ENCODE measurements at regions not wholly inside any gene's neighbourhood (a gene's known extent, or its start where the extent isn't known, plus 50 kb on each side); places are given as distances from the start of the nearest gene placed in this dataset.
"Not testable (repeated sequence)": the region's sequence is repeated elsewhere in the genome, so short reads cannot be mapped to it uniquely, and the experiment has no call there.

DNA sequence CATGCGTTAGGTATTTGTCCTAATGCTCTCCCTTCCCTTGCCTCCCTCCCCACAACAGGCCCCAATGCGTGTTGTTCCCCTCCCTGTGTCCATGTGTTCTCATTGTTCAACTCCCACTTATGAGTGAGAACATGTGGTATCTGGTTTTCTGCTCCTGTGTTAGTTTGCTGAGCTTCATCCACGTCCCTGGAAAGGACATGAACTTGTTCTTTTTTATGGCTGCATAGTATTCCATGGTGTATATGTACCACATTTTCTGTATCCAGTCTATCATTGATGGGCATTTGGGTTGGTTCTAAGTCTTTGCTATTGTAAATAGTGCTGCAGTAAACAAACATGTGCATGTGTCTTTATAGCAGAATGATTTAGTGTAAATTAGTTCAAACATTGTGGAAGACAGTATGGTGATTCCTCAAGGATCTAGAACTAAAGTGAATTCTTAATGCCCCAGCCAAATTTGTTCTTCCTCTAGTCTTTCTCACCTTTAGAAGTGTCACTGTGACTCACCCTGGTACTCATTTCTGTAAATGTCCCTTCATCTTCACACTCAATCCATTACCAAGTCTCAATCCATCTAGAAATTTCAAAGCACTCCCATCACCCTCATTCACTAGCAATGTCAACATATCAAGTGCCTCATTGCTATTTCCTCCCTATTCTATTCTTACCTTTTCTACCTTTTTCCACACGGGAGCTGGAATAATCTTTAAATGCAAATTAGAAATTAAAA, 123.9 kb downstream of the MREG start:
- not testable (repeated sequence) for DNase-seq (ENCODE audit: low read depth in 2 of 2)

- no peak for DNase-seq (ENCODE audit: low read depth in 2 of 2)
These were observed 124.7 kb downstream of the MREG start for GRCh38 chr2:215888680-215889079.

DNA sequence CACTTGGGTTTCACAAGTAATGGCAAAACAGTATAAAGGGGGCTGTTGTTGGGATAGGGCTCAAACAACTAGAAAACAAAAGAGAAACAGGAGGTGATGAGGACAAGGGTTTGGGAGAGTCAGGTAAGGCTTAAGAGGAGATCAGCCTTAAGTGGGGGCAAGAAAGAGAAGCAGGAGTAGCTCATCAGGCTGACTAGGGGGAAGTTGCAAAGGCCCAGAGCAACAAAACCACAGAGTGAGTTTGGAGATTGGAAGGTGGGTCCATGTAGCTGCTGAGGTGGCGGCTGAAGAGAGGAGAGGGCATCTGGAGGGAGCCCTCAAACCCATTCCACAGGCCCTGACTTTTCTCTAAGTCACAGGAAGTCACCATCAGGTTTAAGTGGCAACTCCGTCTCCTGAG, 126.0 kb downstream of the MREG start:
- DNase-seq (ENCODE audit: low read depth in 2 of 2): no peak

DNA sequence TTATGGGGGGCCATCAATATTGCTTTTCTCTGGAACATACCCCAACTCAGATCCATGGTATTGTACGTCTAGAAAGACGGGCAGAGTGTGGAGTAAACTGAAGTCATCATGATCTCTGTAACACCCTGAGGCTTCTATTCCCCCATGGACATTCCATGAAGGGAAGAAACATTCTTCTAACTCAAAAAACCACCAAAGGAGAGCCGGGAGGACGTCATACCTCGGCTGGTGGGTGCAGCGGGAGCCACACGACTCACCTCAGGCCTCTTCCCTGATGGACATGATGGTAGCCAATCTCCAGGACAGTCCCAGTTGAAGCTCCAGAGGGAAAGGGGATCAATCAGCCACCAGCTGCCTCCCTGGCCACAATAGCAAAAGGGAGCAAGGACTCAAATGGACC, 127.3 kb downstream of the MREG start:
- no peak for DNase-seq (ENCODE audit: low read depth in 2 of 2)

- no peak for DNase-seq (ENCODE audit: low read depth in 2 of 2)
These were observed 127.8 kb downstream of the MREG start for GRCh38 chr2:215885536-215885935.

GRCh38 chr2:215884451-215885087, 128.8 kb downstream of the MREG start:
- DNase-seq (ENCODE audit: low read depth in 2 of 2): no peak

DNA sequence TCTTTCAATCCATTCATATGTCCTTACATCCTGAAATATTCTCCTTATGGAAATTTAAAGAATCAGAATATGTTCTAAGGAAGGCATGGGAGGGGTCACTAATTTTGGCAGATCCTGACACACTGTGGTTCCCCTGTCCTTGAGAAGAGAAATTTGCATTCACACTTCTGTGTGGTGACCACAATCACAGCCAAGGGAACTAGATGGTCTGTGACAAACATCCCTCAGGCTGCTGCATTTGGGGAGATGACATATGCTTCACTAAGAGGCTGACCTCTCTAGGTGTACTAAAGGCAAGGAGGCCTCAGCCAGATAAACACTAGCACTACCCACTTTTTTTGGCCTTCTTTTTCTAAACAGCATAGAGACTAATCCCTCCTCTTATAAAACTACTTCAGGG, 129.6 kb downstream of the MREG start:
- no peak for DNase-seq (ENCODE audit: low read depth in 2 of 2)

GRCh38 chr2:215882689-215883088, 130.7 kb downstream of the MREG start:
- no peak for DNase-seq (ENCODE audit: low read depth in 2 of 2)

- no peak for DNase-seq (ENCODE audit: low read depth in 2 of 2)
These were observed 131.8 kb downstream of the MREG start for GRCh38 chr2:215881582-215881981.

DNA sequence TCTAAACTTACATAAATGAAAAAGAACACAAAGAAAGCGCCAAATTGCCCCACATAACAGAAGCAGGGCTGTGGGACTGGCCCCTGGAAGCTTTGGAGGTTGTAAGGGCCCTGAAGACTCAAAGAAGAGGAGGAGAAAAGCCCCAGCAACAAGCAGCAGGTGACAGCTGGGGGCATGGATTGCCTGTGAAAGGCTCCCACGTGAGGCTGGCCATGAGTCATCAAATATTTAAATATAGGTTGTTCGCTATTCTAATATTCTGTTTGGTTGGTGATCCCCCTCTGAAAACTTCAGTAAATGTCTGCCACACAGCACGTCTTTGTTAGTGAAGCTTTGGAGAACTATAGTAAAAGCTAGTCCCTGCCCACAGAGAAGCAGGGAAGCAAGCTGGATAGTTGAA, 132.4 kb downstream of the MREG start:
- no peak for DNase-seq (ENCODE audit: low read depth in 2 of 2)

- no peak for DNase-seq (ENCODE audit: low read depth in 2 of 2)
These were observed 133.1 kb downstream of the MREG start for GRCh38 chr2:215879977-215880940.

DNA sequence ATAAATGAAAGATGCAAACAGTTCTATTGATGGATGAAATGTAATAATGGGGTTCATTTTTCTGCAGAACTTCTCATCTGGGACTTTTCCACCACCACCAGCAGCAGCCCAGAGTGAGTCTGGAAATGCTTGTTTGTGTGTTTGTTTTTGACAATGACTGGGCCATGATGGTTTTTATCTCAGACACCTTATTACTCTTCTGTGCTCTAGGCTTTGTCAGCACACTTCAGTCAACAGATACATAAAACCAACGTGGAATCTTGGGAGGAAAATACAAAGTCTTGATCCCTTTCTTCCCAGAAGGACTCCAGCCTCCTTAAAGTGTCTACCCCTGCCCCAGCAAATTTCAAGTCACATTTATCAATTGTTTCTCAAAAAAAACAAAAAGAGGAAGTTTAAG, 134.0 kb downstream of the MREG start:
- DNase-seq (ENCODE audit: low read depth in 2 of 2): no peak

DNA sequence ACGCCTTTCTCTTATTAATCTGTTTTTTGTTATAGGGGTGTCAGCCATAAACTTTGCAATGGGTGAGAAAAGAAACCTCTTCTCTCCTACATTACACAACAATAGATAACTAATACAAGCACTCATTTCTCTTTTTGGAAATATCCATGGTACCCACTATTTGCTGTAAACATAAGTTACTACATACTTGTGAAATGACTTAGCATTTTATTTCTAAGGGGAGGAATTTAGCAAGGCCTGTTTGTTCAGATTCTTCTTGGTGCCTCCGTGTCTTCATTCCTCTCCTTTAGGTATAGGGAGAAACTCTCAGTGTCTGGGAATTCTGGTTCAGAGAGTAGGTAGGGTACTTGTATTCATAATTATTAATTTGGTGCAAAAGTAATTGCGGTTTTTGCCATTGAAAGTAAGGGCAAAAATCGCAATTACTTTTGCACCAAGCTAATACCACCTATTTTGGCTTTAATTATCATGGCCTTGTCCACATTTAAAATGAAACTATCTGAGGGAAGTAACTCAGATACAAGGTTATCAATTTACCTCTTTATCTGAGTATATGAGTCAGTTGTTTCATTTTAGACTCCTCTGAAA, 134.8 kb downstream of the MREG start:
- DNase-seq (ENCODE audit: low read depth in 2 of 2): no peak

GRCh38 chr2:215876937-215877238, 136.5 kb downstream of the MREG start:
- DNase-seq (ENCODE audit: low read depth in 2 of 2): no peak

- no peak for DNase-seq (ENCODE audit: low read depth in 2 of 2)
These were observed 137.0 kb downstream of the MREG start for GRCh38 chr2:215876139-215876936.

DNA sequence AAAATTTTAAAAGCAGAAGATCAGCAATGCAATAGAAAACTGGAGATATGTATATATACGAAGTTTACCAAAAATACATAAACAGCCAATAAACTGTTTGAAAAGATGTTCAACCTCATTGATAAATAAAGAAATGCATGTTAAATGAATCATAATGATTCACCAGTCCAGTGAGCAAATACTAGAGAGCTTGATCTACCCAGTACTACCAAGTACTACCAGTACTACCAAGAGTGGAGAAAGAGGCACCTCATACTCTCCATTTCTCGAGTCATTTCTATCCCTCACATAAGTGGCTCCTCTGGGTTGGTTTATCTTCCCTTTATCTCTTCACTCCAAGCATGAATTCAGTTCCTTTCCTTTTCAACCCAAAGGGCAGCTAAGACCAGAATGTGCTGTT, 138.9 kb downstream of the MREG start:
- DNase-seq (ENCODE audit: low read depth in 2 of 2): no peak

- DNase-seq (ENCODE audit: low read depth in 2 of 2): no peak
These were observed 142.4 kb downstream of the MREG start for GRCh38 chr2:215870986-215871385.

DNA sequence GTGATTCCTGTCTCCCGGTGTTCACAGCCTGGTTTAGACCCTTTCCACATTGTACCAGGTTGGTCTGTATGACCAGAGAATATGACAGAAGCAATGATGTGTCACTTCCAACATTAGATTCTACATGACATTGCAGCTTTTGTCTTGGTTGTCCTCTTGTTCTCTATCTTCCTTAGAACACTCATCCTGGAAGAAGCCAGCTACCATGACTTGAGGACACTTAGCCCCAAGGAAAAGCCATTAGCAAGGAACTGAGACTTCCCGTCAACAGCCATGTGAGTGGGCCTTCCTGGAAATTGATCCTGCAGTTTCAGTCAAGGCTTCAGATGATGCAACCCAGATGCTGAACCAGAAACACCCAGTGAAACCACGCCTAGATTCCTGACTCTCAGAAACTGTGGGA, 143.3 kb downstream of the MREG start:
- DNase-seq (ENCODE audit: low read depth in 2 of 2): no peak

GRCh38 chr2:215868846-215869543, 144.4 kb downstream of the MREG start:
- no peak for DNase-seq (ENCODE audit: low read depth in 2 of 2)

DNA sequence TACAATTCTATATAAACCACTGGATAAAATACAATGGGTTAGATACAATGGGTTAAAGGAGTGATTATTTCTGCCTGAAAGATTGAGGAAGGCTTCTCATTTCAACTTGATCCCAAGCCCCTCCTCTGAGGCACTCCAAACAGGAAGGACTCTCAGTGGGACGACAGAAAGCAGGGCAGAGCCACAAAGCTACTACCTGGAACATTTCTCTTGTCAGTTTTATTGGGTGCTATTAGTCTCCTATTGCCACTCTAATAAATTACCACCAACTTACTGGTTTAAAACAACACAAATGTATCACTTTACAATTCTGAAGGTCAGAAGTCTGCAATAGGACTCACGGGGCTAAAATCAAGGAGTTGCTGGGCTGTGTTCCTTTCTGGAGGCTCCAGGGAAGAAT, 146.7 kb downstream of the MREG start:
- no peak for DNase-seq (ENCODE audit: low read depth in 2 of 2)

GRCh38 chr2:215863687-215864086, 149.7 kb downstream of the MREG start:
- DNase-seq (ENCODE audit: low read depth in 2 of 2): no peak
